ENCODE measurements at regions not wholly inside any gene's neighbourhood (a gene's known extent, or its start where the extent isn't known, plus 50 kb on each side); places are given as distances from the start of the nearest gene placed in this dataset.

DNA sequence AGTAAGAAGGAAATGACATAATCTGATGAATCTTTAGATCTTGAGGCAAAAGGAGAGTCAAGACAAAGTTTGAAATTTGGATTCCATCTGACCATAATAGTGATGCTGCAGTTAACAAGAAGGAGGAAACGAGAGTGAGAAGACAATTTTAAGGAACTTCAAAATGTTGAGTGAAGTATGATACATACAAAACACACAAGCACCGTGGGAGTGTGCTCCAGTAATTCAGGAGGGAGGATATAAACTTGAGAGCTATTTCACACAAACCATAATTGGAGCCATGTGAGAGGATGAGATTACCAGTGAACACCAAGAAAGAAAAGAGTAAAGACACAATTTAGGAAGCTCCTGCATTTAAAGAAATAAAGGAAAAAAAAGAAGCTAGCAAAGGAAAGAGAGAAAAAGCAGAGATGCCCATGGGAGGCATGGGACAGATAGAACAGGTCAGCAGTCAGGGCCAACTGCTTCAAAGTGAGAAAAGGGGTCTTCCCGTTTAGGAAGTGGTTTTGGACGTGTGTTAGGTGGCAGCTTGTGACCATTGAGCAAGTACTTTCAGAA is 150.7 kb upstream of the SLC7A11 start:
- TF ChIP-seq SP1 (IDR thresholded peaks at IDR 0.05): no peak
- TF ChIP-seq TARDBP (IDR thresholded peaks at IDR 0.05): no peak
- no peak for TF ChIP-seq NFRKB (IDR thresholded peaks at IDR 0.05)
- TF ChIP-seq, protein P1, sequence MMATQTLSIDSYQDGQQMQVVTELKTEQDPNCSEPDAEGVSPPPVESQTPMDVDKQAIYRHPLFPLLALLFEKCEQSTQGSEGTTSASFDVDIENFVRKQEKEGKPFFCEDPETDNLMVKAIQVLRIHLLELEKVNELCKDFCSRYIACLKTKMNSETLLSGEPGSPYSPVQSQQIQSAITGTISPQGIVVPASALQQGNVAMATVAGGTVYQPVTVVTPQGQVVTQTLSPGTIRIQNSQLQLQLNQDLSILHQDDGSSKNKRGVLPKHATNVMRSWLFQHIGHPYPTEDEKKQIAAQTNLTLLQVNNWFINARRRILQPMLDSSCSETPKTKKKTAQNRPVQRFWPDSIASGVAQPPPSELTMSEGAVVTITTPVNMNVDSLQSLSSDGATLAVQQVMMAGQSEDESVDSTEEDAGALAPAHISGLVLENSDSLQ (IDR thresholded peaks at IDR 0.05): no peak
- no peak for TF ChIP-seq FOXM1 (IDR thresholded peaks at IDR 0.05; ENCODE audit: borderline replicate concordance)
- no peak for TF ChIP-seq ELF4 (IDR thresholded peaks at IDR 0.05)
- TF ChIP-seq ZNF384 (IDR thresholded peaks at IDR 0.05): no peak
- TF ChIP-seq FOXK2 (IDR thresholded peaks at IDR 0.05): no peak
- TF ChIP-seq CTBP1 (IDR thresholded peaks at IDR 0.05; ENCODE audit: borderline replicate concordance): no peak
- TF ChIP-seq LEF1 (IDR thresholded peaks at IDR 0.05; ENCODE audit: borderline replicate concordance): no peak
- TF ChIP-seq SUZ12 (IDR thresholded peaks at IDR 0.05): no peak

Data from HEK293T (cell line).